ENCODE measurements at regions not wholly inside any gene's neighbourhood (a gene's known extent, or its start where the extent isn't known, plus 50 kb on each side); places are given as distances from the start of the nearest gene placed in this dataset.

GRCh38 chr2:125634662-125635061, 1021.3 kb upstream of the GYPC start:
- no peaks in the 10 kb centered on the region for H3K9me3 ChIP-seq (ENCODE audit: control insufficient read depth, low read length)
- no peaks in the 10 kb centered on the region for H3K36me3 ChIP-seq (ENCODE audit: control insufficient read depth, insufficient read depth, low read length)
- TF ChIP-seq, protein P1, sequence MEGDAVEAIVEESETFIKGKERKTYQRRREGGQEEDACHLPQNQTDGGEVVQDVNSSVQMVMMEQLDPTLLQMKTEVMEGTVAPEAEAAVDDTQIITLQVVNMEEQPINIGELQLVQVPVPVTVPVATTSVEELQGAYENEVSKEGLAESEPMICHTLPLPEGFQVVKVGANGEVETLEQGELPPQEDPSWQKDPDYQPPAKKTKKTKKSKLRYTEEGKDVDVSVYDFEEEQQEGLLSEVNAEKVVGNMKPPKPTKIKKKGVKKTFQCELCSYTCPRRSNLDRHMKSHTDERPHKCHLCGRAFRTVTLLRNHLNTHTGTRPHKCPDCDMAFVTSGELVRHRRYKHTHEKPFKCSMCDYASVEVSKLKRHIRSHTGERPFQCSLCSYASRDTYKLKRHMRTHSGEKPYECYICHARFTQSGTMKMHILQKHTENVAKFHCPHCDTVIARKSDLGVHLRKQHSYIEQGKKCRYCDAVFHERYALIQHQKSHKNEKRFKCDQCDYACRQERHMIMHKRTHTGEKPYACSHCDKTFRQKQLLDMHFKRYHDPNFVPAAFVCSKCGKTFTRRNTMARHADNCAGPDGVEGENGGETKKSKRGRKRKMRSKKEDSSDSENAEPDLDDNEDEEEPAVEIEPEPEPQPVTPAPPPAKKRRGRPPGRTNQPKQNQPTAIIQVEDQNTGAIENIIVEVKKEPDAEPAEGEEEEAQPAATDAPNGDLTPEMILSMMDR (conservative IDR thresholded peaks at IDR 0.05) = no peak
- Mint-ChIP-seq H3K27ac (no peak overlapping the region), H3K4me1 (no peaks in the 10 kb centered on the region), H3K9me3 (peaks cover 7% of the 10 kb centered on the region), H3K4me3 (no peak overlapping the region), H3K27me3 (ENCODE audit: insufficient read depth) (no peaks in the 10 kb centered on the region), H3K36me3 (ENCODE audit: low read depth) (no peaks in the 10 kb centered on the region)
- H3K4me1 ChIP-seq (ENCODE audit: control insufficient read depth, insufficient read depth, low read length) = no peaks in the 10 kb centered on the region
- no peaks in the 10 kb centered on the region for H3K27me3 ChIP-seq (ENCODE audit: control insufficient read depth, insufficient read depth, low read length, poor library complexity, severe bottlenecking)
- DNase-seq = no peak
- no peak overlapping the region for H3K4me3 ChIP-seq (ENCODE audit: low read length)
- H3K9ac ChIP-seq (ENCODE audit: extremely low read depth, low read length, poor library complexity, severe bottlenecking) = no peak overlapping the region
- no peak overlapping the region for H3K27ac ChIP-seq (ENCODE audit: low read depth, low read length)

- Mint-ChIP-seq H3K9me3 (no peaks in the 10 kb centered on the region), H3K36me3 (ENCODE audit: low read depth) (no peaks in the 10 kb centered on the region), H3K27ac (no peak overlapping the region), H3K4me1 (peaks cover 7% of the 10 kb centered on the region), H3K4me3 (no peak overlapping the region), H3K27me3 (ENCODE audit: insufficient read depth) (peaks cover 1% of the 10 kb centered on the region)
- H3K27me3 ChIP-seq (ENCODE audit: control insufficient read depth, insufficient read depth, low read length, poor library complexity, severe bottlenecking) = peaks cover 4% of the 10 kb centered on the region
- H3K9me3 ChIP-seq (ENCODE audit: control insufficient read depth, low read length) = no peaks in the 10 kb centered on the region
- H3K4me3 ChIP-seq (ENCODE audit: low read length) = no peak overlapping the region
- H3K27ac ChIP-seq (ENCODE audit: low read depth, low read length) = no peak overlapping the region
- H3K36me3 ChIP-seq (ENCODE audit: control insufficient read depth, insufficient read depth, low read length) = no peaks in the 10 kb centered on the region
- H3K4me1 ChIP-seq (ENCODE audit: control insufficient read depth, insufficient read depth, low read length) = peaks cover 7% of the 10 kb centered on the region
- H3K9ac ChIP-seq (ENCODE audit: extremely low read depth, low read length, poor library complexity, severe bottlenecking) = no peak overlapping the region
- no peak for DNase-seq
- 91% methylated on average over 1 of the region's 1 CpG; no CpG with 5 or more reads in 1 of the 2 experiments for WGBS, 2 experiments (ENCODE audit: insufficient coverage in 1 of 2, insufficient read length in 1 of 2)
- TF ChIP-seq, protein P1 (conservative IDR thresholded peaks at IDR 0.05) = no peak
Measured at GRCh38 chr2:125638345-125638744, 1017.6 kb upstream of the GYPC start.

GRCh38 chr2:125642032-125642431, 1013.9 kb upstream of the GYPC start:
- Mint-ChIP-seq H3K27ac (no peak overlapping the region), H3K27me3 (ENCODE audit: insufficient read depth) (peaks cover 1% of the 10 kb centered on the region), H3K36me3 (ENCODE audit: low read depth) (no peaks in the 10 kb centered on the region), H3K4me3 (no peak overlapping the region), H3K9me3 (no peaks in the 10 kb centered on the region), H3K4me1 (peaks cover 7% of the 10 kb centered on the region)
- no peak overlapping the region for H3K27ac ChIP-seq (ENCODE audit: low read depth, low read length)
- TF ChIP-seq, protein P1 (conservative IDR thresholded peaks at IDR 0.05) = no peak
- DNase-seq = no peak
- 100% methylated on average over 2 of the region's 2 CpGs; no CpG with 5 or more reads in 1 of the 2 experiments for WGBS, 2 experiments (ENCODE audit: insufficient coverage in 1 of 2, insufficient read length in 1 of 2)
- H3K4me3 ChIP-seq (ENCODE audit: low read length) = no peak overlapping the region
- peaks cover 4% of the 10 kb centered on the region for H3K27me3 ChIP-seq (ENCODE audit: control insufficient read depth, insufficient read depth, low read length, poor library complexity, severe bottlenecking)
- no peaks in the 10 kb centered on the region for H3K9me3 ChIP-seq (ENCODE audit: control insufficient read depth, low read length)
- H3K4me1 ChIP-seq (ENCODE audit: control insufficient read depth, insufficient read depth, low read length) = peaks cover 8% of the 10 kb centered on the region
- H3K36me3 ChIP-seq (ENCODE audit: control insufficient read depth, insufficient read depth, low read length) = no peaks in the 10 kb centered on the region
- H3K9ac ChIP-seq (ENCODE audit: extremely low read depth, low read length, poor library complexity, severe bottlenecking) = no peak overlapping the region
